NCI-H226 (cell line): ENCODE measurements at regions not wholly inside any gene's neighbourhood (a gene's known extent, or its start where the extent isn't known, plus 50 kb on each side); places are given as distances from the start of the nearest gene placed in this dataset.
"Not testable (repeated sequence)": the region's sequence is repeated elsewhere in the genome, so short reads cannot be mapped to it uniquely, and the experiment has no call there.

Experiments
- DNase-seq: peaks from one replicate; pipeline ENCODE4 v3.0.0-alpha.2; 2015

GRCh38 chr7:81333004-81333403, 414.2 kb upstream of the SEMA3C start:
- DNase-seq: peak; percentile 70

- peak; percentile 79 for DNase-seq
These were observed 412.5 kb upstream of the SEMA3C start for GRCh38 chr7:81331061-81332018.

- no peak for DNase-seq
These were observed 411.3 kb upstream of the SEMA3C start for GRCh38 chr7:81330108-81330507.

GRCh38 chr7:81327468-81328266, 408.8 kb upstream of the SEMA3C start:
- peak; percentile 75 for DNase-seq

GRCh38 chr7:81321949-81322348, 403.1 kb upstream of the SEMA3C start:
- no peak for DNase-seq

GRCh38 chr7:81317741-81318140, 398.9 kb upstream of the SEMA3C start:
- DNase-seq: no peak

GRCh38 chr7:81308643-81309322, 389.9 kb upstream of the SEMA3C start:
- no peak for DNase-seq

GRCh38 chr7:81301815-81302214, 383.0 kb upstream of the SEMA3C start:
- DNase-seq: no peak

- no peak for DNase-seq
These were observed 381.9 kb upstream of the SEMA3C start for GRCh38 chr7:81300753-81301152.

- DNase-seq: peak; percentile 41
These were observed 380.9 kb upstream of the SEMA3C start for GRCh38 chr7:81299711-81300110.

GRCh38 chr7:81298951-81299666, 380.3 kb upstream of the SEMA3C start:
- DNase-seq: peak; percentile 93

- no peak for DNase-seq
These were observed 378.5 kb upstream of the SEMA3C start for GRCh38 chr7:81297317-81297716.

GRCh38 chr7:81296726-81297125, 377.9 kb upstream of the SEMA3C start:
- DNase-seq: no peak

GRCh38 chr7:81294897-81295515, 376.2 kb upstream of the SEMA3C start:
- DNase-seq: no peak

- no peak for DNase-seq
These were observed 375.0 kb upstream of the SEMA3C start for GRCh38 chr7:81293806-81294205.

GRCh38 chr7:81286754-81287153, 367.9 kb upstream of the SEMA3C start:
- DNase-seq: not testable (repeated sequence)

- peak; percentile 85 for DNase-seq
These were observed 366.5 kb upstream of the SEMA3C start for GRCh38 chr7:81285142-81285871.

GRCh38 chr7:81284576-81284975, 365.7 kb upstream of the SEMA3C start:
- DNase-seq: peak; percentile 84

GRCh38 chr7:81280531-81280930, 361.7 kb upstream of the SEMA3C start:
- DNase-seq: no peak

- DNase-seq: no peak
These were observed 358.8 kb upstream of the SEMA3C start for GRCh38 chr7:81277691-81278090.
